Adrenal gland (tissue), 9 donors: ENCODE measurements at regions not wholly inside any gene's neighbourhood (a gene's known extent, or its start where the extent isn't known, plus 50 kb on each side); places are given as distances from the start of the nearest gene placed in this dataset.
A peak's percentile ranks its signal among the peaks of the same experiment; 100 is the strongest.
"Not testable (repeated sequence)": the region's sequence is repeated elsewhere in the genome, so short reads cannot be mapped to it uniquely, and the experiment has no call there.

Source experiments
- DNase-seq, 7 donors: peaks; one replicate each; pipeline ENCODE4 v3.0.0-alpha.2; 2019 to 2020
- H3K27ac ChIP-seq, 5 donors: fragments of 200-600 bp; sonication (generic) in 4 of 5; 1 replicate in 3 of 5; 2 replicates in 2 of 5; pipeline versions ENCODE4 v1.5.1 to v1.8.0; 2016 to 2020; ENCODE audit warnings: mild to moderate bottlenecking in 1 of 5
- H3K27me3 ChIP-seq: fragments of 200-600 bp; 2 replicates; pipeline ENCODE4 v1.8.0; 2021
- H3K36me3 ChIP-seq, 2 donors: fragments of 200-600 bp; replicated peaks in 1 of 2; 1 replicate in 1 of 2; 2 replicates in 1 of 2; pipeline versions ENCODE4 v1.5.1 to v1.8.0; 2018 to 2022
- H3K4me1 ChIP-seq, 2 donors: fragments of 200-600 bp; replicated peaks in 1 of 2; 1 replicate in 1 of 2; 2 replicates in 1 of 2; pipeline versions ENCODE4 v1.5.1 to v1.8.0; 2018 to 2021
- H3K4me3 ChIP-seq, 4 donors: fragments of 200-600 bp; sonication (generic) in 3 of 4; one replicate each; pipeline ENCODE4 v1.5.1; 2016 to 2018
- H3K9me3 ChIP-seq, 3 donors: fragments of 200-600 bp; sonication (generic) in 1 of 3; replicated peaks in 1 of 3; 1 replicate in 2 of 3; 2 replicates in 1 of 3; pipeline versions ENCODE4 v1.5.1 to v1.8.0; 2016 to 2021
- CTCF ChIP-seq, 6 experiments: fragments of 450-650 bp in 4 of 6; fragments of 200-600 bp in 2 of 6; sonication (generic) in 1 of 6; IDR thresholded peaks; 1 replicate in 5 of 6; 2 replicates in 1 of 6; pipeline versions ENCODE4 v1.5.1 to v1.8.0; 2016 to 2021; ENCODE audit warnings: antibody characterized with exemption in 6 of 6, mild to moderate bottlenecking in 2 of 6, moderate library complexity in 1 of 6
- POLR2A ChIP-seq, 2 donors: fragments of 450-650 bp; IDR thresholded peaks; one replicate each; pipeline ENCODE4 v1.6.1; 2017; ENCODE audit warnings: antibody characterized with exemption in 2 of 2, mild to moderate bottlenecking in 2 of 2, moderate library complexity in 1 of 2
- WGBS, 4 donors: extraction: QIAGEN DNeasy Blood & Tissue Kit in 2 of 4; methylation state at CpG; one replicate each; pipeline versions ENCODE4 v1.1.5 to v1.1.7; 2013 to 2017; 5-methylcytosine and 5-hydroxymethylcytosine counted together
- intact Hi-C, 2 donors: fragments of 100-400 bp; cut with DNase I; formaldehyde crosslinking; loops; one replicate each; pipeline versions ENCODE4 v1.14.1 to v1.15.0; 2022 to 2023
- donor health status: healthy with polysubstance abuse.
- donor health status: Bipolar disorder and iron deficiency.
- donor health status: DM: yes; HTN: yes; CAD: no.
- donor health status: DM: no; HTN: no; CAD: no.
- donor health status: DM: no; HTN: no; CAD: no.

DNA sequence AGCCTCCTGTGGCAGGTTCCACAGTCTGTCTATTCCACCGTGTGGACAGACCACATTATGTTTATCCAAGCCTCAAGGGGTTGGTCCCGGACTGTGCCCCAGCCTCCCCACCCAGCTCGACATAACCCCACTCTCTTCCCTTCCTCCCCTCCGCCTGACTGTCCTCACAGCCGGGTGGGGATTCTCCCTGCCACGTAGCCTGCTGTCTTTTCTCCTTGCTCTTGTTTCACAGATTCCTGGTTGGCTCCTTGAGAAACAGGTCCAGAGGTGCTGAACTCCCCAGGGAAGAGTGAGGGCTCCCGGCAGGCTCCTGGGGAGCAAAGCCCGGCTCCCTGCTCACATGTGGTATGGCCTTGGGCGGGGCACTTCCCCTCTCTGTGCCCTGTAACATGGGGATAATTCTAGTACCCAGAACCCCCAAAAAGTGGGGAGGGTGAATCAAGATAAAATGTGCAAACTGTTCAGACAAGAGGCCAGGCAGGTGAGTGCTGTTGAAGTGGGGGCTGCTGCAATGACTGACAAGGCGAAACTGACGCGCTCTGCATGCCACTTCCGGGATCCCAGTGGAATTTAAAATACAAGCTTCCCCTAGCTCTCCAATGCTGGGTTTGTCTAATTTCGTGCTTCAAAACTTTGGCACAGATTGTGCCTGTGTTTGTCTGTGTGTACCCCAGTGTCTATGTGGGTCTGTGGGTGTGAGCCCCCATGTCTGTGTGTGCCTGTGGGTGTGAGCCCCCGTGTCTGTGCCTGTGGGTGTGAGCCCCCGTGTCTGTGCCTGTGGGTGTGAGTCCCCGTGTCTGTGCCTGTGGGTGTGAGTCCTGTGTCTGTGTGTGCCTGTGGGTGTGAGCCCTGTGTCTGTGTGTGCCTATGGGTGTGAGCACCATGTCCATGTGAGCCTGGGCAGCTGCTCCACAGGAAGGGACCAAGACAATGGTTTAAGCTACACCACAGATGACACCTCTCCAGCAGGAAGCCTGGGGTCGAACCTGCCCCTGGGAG, 160.6 kb upstream of the IQSEC1 start:
- H3K9me3 ChIP-seq, result no peaks in the 10 kb centered on the region
- H3K27ac ChIP-seq, result no peak overlapping the region
- no peaks in the 10 kb centered on the region for H3K36me3 ChIP-seq
- whole genome bisulfite sequencing, 4 donors, result 62 to 66% (median 63%) methylated on average over 17 to 18 of the region's 18 CpGs
- no peaks in the 10 kb centered on the region for H3K4me1 ChIP-seq
- intact Hi-C loops, result no loop called here
- H3K4me3 ChIP-seq, result no peak overlapping the region
- H3K27me3 ChIP-seq, result no peaks in the 10 kb centered on the region
- DNase-seq, result no peak
- TF ChIP-seq POLR2A (IDR thresholded peaks at IDR 0.05), result no peak
- no peak for TF ChIP-seq CTCF (IDR thresholded peaks at IDR 0.05)

- TF ChIP-seq CTCF (IDR thresholded peaks at IDR 0.05), result no peak
- TF ChIP-seq POLR2A (IDR thresholded peaks at IDR 0.05), result no peak
- Histone ChIP-seq H3K9me3 (no peaks in the 10 kb centered on the region), H3K36me3 (no peaks in the 10 kb centered on the region), H3K27me3 (no peaks in the 10 kb centered on the region), H3K4me1 (no peaks in the 10 kb centered on the region), H3K4me3 (no peak overlapping the region), H3K27ac (no peak overlapping the region)
- no peak for DNase-seq
- intact Hi-C loops, result no loop called here
- WGBS, 4 donors, result 60 to 64% (median 64%) methylated on average over 19 to 22 of the region's 22 CpGs
Observed at GRCh38 chr3:13231781-13232666, 158.8 kb upstream of the IQSEC1 start.

DNA sequence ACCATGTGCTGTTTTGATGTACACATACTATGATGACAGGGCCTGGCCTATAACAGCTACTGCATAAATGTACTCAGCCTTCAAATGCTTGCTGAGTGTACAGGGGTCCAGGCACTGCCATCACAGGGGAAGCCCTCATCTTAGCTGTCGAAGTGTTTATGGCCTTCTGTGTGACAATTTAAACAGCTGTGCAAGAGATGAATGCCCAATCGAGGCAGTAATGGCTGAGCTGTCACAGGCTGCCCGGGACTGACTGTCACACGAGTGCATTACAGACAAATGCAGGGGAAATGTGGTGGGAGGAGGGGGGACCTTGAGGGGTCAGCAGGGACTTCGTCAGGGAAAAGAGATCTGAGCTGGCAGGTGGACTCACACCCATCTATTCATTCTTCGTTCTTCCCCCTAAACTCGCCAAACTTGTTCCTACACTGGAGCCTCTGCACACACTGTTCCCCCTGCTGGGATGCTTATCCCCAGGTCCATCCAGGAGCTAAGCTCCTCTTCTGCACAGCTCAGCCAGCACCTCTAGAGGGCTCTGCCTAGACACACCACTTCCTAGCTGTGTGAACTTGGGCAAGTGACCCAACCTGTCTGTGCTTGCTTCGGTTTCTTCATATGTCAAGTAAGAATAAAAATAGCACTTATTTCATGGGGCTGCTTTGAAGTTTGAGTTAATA, 156.2 kb upstream of the IQSEC1 start:
- intact Hi-C loops, result no loop called here
- H3K4me3 ChIP-seq, result no peak overlapping the region
- H3K4me1 ChIP-seq, result no peaks in the 10 kb centered on the region
- 73 to 81% (median 76%) methylated on average over 8 of the region's 8 CpGs for WGBS, 4 donors
- no peak overlapping the region for H3K27ac ChIP-seq
- no peaks in the 10 kb centered on the region for H3K27me3 ChIP-seq
- TF ChIP-seq POLR2A (IDR thresholded peaks at IDR 0.05) (no peak), CTCF (IDR thresholded peaks at IDR 0.05) (peak in 2 of 6 experiments; percentile 7 to 24)
- H3K9me3 ChIP-seq, result no peaks in the 10 kb centered on the region
- no peak for DNase-seq
- H3K36me3 ChIP-seq, result no peaks in the 10 kb centered on the region

- Histone ChIP-seq H3K4me1 (peaks cover 0 to 5% of the 10 kb centered on the region in 2 donors), H3K4me3 (no peak overlapping the region), H3K36me3 (no peaks in the 10 kb centered on the region), H3K9me3 (no peaks in the 10 kb centered on the region), H3K27me3 (no peaks in the 10 kb centered on the region), H3K27ac (no peak overlapping the region)
- 80 to 95% (median 89%) methylated on average over 3 of the region's 3 CpGs for WGBS, 4 donors
- no peak for DNase-seq
- intact Hi-C loops, result no loop called here
- no peak for TF ChIP-seq CTCF (IDR thresholded peaks at IDR 0.05)
- no peak for TF ChIP-seq POLR2A (IDR thresholded peaks at IDR 0.05)
Observed at GRCh38 chr3:13228584-13228983, 155.4 kb upstream of the IQSEC1 start.

DNA sequence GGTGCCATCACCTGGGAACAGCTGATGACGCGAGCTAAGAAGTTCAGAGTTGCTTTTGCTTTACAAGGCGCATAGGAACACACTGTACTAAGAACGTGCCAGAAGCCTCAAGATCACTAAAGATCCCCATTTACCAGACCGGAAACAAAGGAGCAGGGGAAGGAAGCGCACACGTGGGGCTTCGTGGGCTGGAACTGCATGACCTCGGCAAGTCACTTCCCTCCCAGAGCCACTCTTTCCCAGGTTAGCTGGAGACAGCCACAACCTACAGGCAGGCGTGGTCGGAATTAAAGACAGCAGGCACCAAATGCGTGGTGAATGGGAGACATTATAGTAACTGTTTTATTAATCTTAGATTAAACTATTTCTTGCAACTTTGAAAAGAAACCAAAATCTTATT, 154.9 kb upstream of the IQSEC1 start:
- H3K9me3 ChIP-seq, H3K27ac ChIP-seq, H3K36me3 ChIP-seq, H3K27me3 ChIP-seq, DNase-seq, H3K4me1 ChIP-seq, intact Hi-C loops, H3K4me3 ChIP-seq: not testable (repeated sequence)
- 72 to 88% (median 85%) methylated on average over 12 of the region's 12 CpGs for WGBS, 4 donors
